ENCODE measurements at regions not wholly inside any gene's neighbourhood (a gene's known extent, or its start where the extent isn't known, plus 50 kb on each side); places are given as distances from the start of the nearest gene placed in this dataset.

DNA sequence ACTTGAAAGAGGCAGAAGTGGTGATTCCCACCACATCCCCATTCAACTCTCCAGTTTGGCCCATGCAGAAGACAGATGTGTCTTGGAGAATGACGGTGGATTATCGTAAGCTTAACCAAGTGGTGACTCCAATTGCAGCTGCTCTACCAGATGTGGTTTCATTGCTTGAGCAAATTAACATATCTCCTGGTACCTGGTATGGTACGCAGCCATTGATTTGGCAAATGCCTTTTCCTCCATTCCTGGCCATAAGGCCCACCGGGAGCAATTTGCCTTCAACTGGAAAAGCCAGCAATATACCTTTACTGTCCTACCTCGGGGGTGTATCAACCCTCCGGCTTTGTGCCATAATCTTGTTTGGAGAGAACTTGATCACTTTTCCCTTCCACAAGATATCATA is 411.5 kb upstream of the SMIM21 start:
- DNase-seq (ENCODE audit: low spot score) (no peak), ATAC-seq (ENCODE audit: insufficient number of reproducible peaks, low FRiP score, low read depth) (no peak)
- Histone ChIP-seq H3K27ac (no peak overlapping the region), H3K4me3 (no peak overlapping the region), H3K27me3 (replicated peaks; ENCODE audit: insufficient read depth) (no peaks in the 10 kb centered on the region), H3K9me3 (no peaks in the 10 kb centered on the region), H3K4me1 (ENCODE audit: control insufficient read depth in 1 of 2, low read depth in 2 of 2) (no peaks in the 10 kb centered on the region), H3K36me3 (no peaks in the 10 kb centered on the region)
- TF ChIP-seq, protein P1, sequence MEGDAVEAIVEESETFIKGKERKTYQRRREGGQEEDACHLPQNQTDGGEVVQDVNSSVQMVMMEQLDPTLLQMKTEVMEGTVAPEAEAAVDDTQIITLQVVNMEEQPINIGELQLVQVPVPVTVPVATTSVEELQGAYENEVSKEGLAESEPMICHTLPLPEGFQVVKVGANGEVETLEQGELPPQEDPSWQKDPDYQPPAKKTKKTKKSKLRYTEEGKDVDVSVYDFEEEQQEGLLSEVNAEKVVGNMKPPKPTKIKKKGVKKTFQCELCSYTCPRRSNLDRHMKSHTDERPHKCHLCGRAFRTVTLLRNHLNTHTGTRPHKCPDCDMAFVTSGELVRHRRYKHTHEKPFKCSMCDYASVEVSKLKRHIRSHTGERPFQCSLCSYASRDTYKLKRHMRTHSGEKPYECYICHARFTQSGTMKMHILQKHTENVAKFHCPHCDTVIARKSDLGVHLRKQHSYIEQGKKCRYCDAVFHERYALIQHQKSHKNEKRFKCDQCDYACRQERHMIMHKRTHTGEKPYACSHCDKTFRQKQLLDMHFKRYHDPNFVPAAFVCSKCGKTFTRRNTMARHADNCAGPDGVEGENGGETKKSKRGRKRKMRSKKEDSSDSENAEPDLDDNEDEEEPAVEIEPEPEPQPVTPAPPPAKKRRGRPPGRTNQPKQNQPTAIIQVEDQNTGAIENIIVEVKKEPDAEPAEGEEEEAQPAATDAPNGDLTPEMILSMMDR (IDR thresholded peaks at IDR 0.05), result no peak

DNA sequence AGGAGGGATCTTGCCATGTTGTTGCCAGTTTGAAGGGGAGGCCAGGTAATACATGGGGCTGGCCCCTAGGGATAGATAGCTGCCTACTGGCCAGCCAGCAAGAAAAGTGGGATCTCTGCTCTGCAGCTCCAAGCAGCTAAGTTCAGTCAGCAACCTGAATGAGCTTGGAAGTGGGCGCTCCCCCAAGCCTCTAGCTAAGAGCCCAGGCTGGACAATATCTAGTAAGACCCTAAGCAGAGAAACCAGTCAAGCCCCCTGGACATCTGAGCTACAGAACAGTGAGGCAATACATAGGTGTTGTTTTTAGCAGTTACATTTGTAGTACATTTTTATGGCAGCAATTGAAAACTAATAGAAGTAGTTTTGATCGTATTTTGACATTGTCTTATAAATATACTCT is 409.8 kb upstream of the SMIM21 start:
- no peaks in the 10 kb centered on the region for H3K4me1 ChIP-seq (ENCODE audit: control insufficient read depth in 1 of 2, low read depth in 2 of 2)
- H3K9me3 ChIP-seq, result no peaks in the 10 kb centered on the region
- no peak overlapping the region for H3K4me3 ChIP-seq
- ATAC-seq (ENCODE audit: insufficient number of reproducible peaks, low FRiP score, low read depth) (no peak), DNase-seq (ENCODE audit: low spot score) (no peak)
- H3K36me3 ChIP-seq, result no peaks in the 10 kb centered on the region
- H3K27me3 ChIP-seq (replicated peaks; ENCODE audit: insufficient read depth), result no peaks in the 10 kb centered on the region
- no peak overlapping the region for H3K27ac ChIP-seq
- TF ChIP-seq, protein P1 (IDR thresholded peaks at IDR 0.05), result no peak

DNA sequence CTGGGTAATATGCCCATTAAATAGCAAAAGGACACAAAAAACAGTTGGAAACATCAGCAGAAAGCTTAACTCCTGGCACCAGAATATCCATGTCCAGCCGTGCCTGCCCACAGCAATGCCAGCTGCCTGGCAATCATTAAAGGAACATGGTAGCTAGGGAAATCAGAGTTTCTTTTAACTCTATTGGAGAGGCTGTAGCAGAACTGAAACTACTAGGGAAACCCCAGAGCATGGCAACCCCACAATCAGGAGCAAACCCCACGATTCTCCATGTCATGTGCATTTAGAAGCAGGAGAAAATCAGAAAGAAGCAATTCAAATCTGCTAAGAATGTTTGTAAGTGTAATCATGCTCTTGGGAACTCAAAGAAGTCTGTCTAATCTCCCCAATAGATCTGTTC is 409.0 kb upstream of the SMIM21 start:
- H3K27me3 ChIP-seq (replicated peaks; ENCODE audit: insufficient read depth), result no peaks in the 10 kb centered on the region
- no peak overlapping the region for H3K27ac ChIP-seq
- no peaks in the 10 kb centered on the region for H3K4me1 ChIP-seq (ENCODE audit: control insufficient read depth in 1 of 2, low read depth in 2 of 2)
- TF ChIP-seq, protein P1 (IDR thresholded peaks at IDR 0.05), result no peak
- DNase-seq (ENCODE audit: low spot score) (no peak), ATAC-seq (ENCODE audit: insufficient number of reproducible peaks, low FRiP score, low read depth) (no peak)
- H3K9me3 ChIP-seq, result no peaks in the 10 kb centered on the region
- no peaks in the 10 kb centered on the region for H3K36me3 ChIP-seq
- H3K4me3 ChIP-seq, result no peak overlapping the region

DNA sequence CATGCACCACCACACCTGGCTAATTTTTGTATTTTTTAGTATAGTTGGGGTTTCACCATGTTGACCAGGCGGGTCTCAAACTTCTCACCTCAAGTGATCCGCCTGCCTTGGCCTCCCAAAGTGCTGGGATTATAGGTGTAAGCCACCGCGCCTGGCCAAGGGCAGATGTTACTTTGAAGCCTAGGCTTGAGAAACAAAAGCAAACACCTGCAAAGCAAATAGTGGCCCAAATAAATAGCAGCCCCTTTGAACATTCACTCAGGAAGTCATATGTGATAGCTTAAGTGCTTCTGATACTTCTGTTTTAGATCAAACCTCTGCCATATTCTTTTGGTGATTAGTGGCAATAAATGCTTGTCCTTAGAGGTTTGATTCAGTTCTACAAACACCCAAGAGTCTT is 404.5 kb upstream of the SMIM21 start:
- TF ChIP-seq, protein P1 (IDR thresholded peaks at IDR 0.05), result no peak
- ATAC-seq (ENCODE audit: insufficient number of reproducible peaks, low FRiP score, low read depth) (no peak), DNase-seq (ENCODE audit: low spot score) (no peak)
- Histone ChIP-seq H3K36me3 (no peaks in the 10 kb centered on the region), H3K4me1 (ENCODE audit: control insufficient read depth in 1 of 2, low read depth in 2 of 2) (no peaks in the 10 kb centered on the region), H3K4me3 (no peak overlapping the region), H3K9me3 (no peaks in the 10 kb centered on the region), H3K27me3 (replicated peaks; ENCODE audit: insufficient read depth) (no peaks in the 10 kb centered on the region), H3K27ac (no peak overlapping the region)

DNA sequence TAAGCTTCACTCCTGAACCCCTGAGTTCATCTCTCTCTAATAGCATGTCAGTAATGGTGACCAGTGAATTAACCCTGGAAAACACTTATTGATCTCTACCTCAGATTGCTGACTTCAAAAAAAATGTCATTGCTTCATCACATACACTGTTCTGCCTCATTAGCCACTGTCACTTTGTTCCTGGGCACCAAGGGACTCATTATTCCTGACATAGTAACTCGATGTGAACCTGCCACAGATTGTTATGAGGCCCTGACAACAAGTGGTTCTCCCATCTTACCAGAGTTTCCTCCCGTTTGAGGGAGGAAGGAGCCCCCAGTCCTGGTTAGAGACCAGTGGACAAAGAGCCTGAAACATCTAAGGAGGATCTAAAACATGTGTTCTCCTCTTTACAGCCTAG is 403.3 kb upstream of the SMIM21 start:
- Histone ChIP-seq H3K27me3 (replicated peaks; ENCODE audit: insufficient read depth) (no peaks in the 10 kb centered on the region), H3K4me3 (no peak overlapping the region), H3K36me3 (no peaks in the 10 kb centered on the region), H3K4me1 (ENCODE audit: control insufficient read depth in 1 of 2, low read depth in 2 of 2) (no peaks in the 10 kb centered on the region), H3K27ac (no peak overlapping the region), H3K9me3 (no peaks in the 10 kb centered on the region)
- DNase-seq (ENCODE audit: low spot score) (no peak), ATAC-seq (ENCODE audit: insufficient number of reproducible peaks, low FRiP score, low read depth) (no peak)
- TF ChIP-seq, protein P1 (IDR thresholded peaks at IDR 0.05), result no peak

Measured in thoracic aorta (tissue), 2 donors.